ENCODE measurements at regions not wholly inside any gene's neighbourhood (a gene's known extent, or its start where the extent isn't known, plus 50 kb on each side); places are given as distances from the start of the nearest gene placed in this dataset.

GRCh38 chr5:103452089-103452488 is 110.5 kb downstream of the NUDT12 start:
- peaks cover 0 to 8% (median 0%) of the 10 kb centered on the region in 3 donors for H3K27me3 Mint-ChIP-seq (ENCODE audit: low read depth in 3 of 3)
- DNase-seq: no peak
- no peak overlapping the region for H3K4me3 Mint-ChIP-seq
- peaks cover 0 to 2% (median 0%) of the 10 kb centered on the region in 6 donors for H3K9me3 Mint-ChIP-seq
- no peaks in the 10 kb centered on the region for H3K36me3 Mint-ChIP-seq
- no peak overlapping the region for H3K27ac Mint-ChIP-seq
- H3K4me1 Mint-ChIP-seq: no peaks in the 10 kb centered on the region

DNA sequence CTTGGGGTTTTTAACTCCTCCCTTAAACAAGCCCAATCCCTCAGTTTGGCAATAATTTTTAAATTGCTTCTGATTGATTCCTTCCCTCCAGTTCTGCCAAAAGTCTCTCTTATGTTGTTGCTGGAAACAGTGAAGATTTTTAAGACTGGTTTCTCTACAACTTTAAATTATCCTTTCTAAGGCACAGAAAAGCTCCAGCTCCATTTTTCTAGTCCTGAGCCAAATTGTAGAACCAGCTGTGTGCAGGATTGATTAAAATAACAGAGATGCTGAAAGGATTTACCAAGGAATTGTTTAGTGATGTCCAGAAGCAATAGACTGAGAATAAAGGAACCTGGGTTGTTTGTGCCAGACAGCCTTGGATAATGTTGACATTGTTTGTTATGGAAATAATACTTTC is 111.3 kb downstream of the NUDT12 start:
- no peak for DNase-seq
- H3K27ac Mint-ChIP-seq: no peak overlapping the region
- H3K27me3 Mint-ChIP-seq (ENCODE audit: low read depth in 3 of 3): peaks cover 0 to 9% (median 0%) of the 10 kb centered on the region in 3 donors
- H3K9me3 Mint-ChIP-seq: no peaks in the 10 kb centered on the region
- no peaks in the 10 kb centered on the region for H3K36me3 Mint-ChIP-seq
- H3K4me1 Mint-ChIP-seq: no peaks in the 10 kb centered on the region
- no peak overlapping the region for H3K4me3 Mint-ChIP-seq

- Mint-ChIP-seq H3K4me1 (no peaks in the 10 kb centered on the region), H3K9me3 (no peaks in the 10 kb centered on the region)
Observed at GRCh38 chr5:103450333-103451061, 112.1 kb downstream of the NUDT12 start.

GRCh38 chr5:103446813-103447212 is 115.8 kb downstream of the NUDT12 start:
- H3K9me3 Mint-ChIP-seq: no peaks in the 10 kb centered on the region
- H3K4me3 Mint-ChIP-seq: no peak overlapping the region
- no peaks in the 10 kb centered on the region for H3K4me1 Mint-ChIP-seq
- H3K36me3 Mint-ChIP-seq: no peaks in the 10 kb centered on the region
- no peak for DNase-seq
- H3K27me3 Mint-ChIP-seq (ENCODE audit: low read depth in 3 of 3): peaks cover 0 to 3% (median 0%) of the 10 kb centered on the region in 3 donors
- H3K27ac Mint-ChIP-seq: no peak overlapping the region

More at GRCh38 chr5:103450333-103451061, 112.1 kb downstream of the NUDT12 start:
- Mint-ChIP-seq H3K36me3 (no peaks in the 10 kb centered on the region), H3K27ac (no peak overlapping the region), H3K4me3 (no peak overlapping the region), H3K27me3 (ENCODE audit: low read depth in 3 of 3) (peaks cover 0 to 9% (median 0%) of the 10 kb centered on the region in 3 donors)
- DNase-seq: no peak

GRCh38 chr5:103445426-103446035 is 117.1 kb downstream of the NUDT12 start:
- Mint-ChIP-seq H3K9me3 (peaks cover 0 to 3% (median under 1%) of the 10 kb centered on the region in 6 donors), H3K27me3 (ENCODE audit: low read depth in 3 of 3) (peaks cover 0 to 1% (median 0%) of the 10 kb centered on the region in 3 donors), H3K4me1 (no peaks in the 10 kb centered on the region), H3K36me3 (peaks cover 0 to 4% (median 0%) of the 10 kb centered on the region in 3 donors), H3K27ac (no peak overlapping the region), H3K4me3 (no peak overlapping the region)
- DNase-seq: no peak

- Mint-ChIP-seq H3K4me1 (no peaks in the 10 kb centered on the region), H3K27me3 (ENCODE audit: low read depth in 3 of 3) (peaks cover 0 to 2% (median 0%) of the 10 kb centered on the region in 3 donors), H3K27ac (no peak overlapping the region), H3K36me3 (peaks cover 0 to 4% (median 0%) of the 10 kb centered on the region in 3 donors), H3K9me3 (peaks cover 4 to 11% (median 8%) of the 10 kb centered on the region in 6 donors), H3K4me3 (no peak overlapping the region)
- no peak for DNase-seq
Observed at GRCh38 chr5:103444333-103445038, 118.1 kb downstream of the NUDT12 start.

DNA sequence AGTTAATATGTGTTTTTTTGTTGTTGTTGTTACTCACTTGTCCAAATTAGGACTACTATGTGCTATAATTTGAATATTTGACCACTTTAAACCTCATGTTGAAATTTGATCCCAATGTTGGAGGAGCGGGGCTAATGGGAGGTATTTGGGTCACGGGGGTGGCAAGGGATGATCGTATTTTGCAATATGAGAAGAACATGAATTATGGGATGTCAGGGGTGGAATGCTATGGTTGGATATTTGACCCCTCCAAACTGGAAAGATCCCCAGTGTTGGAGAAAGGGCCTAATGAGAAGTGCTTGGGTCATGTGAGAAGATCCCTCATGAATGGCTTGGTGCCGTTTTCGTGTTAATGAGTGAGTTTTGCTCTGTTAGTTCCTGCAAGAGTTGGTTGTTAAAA is 119.8 kb downstream of the NUDT12 start:
- H3K4me1 Mint-ChIP-seq: no peaks in the 10 kb centered on the region
- no peak overlapping the region for H3K4me3 Mint-ChIP-seq

DNA sequence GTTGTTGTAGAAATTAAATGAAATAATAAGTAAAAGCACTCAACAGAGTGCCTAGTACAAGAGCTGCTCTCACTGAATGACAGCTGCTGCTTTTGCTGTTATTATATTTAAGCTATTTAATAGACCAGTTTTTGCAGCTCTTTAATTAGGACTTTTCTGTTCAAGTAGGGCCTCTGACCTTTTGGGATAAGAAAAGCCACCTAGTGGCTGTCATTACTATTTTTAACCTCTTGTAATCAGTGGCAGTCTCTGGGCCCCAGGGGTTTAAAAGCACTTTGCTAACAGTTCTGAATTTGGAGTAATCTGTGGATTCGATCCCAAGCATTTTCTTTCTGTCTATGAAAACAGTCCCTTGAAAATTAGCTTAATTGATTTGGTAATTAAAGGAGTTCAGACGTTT is 121.1 kb downstream of the NUDT12 start:
- Mint-ChIP-seq H3K27ac (no peak overlapping the region), H3K36me3 (peaks cover 0 to 4% (median 0%) of the 10 kb centered on the region in 3 donors), H3K9me3 (peaks cover 4 to 22% (median 16%) of the 10 kb centered on the region in 6 donors), H3K27me3 (ENCODE audit: low read depth in 3 of 3) (peaks cover 0 to 4% (median 2%) of the 10 kb centered on the region in 3 donors), H3K4me3 (no peak overlapping the region), H3K4me1 (no peaks in the 10 kb centered on the region)
- no peak for DNase-seq

More for the DNA sequence above, 119.8 kb downstream of the NUDT12 start:
- Mint-ChIP-seq H3K9me3 (peaks cover 4 to 18% (median 15%) of the 10 kb centered on the region in 6 donors), H3K27ac (no peak overlapping the region), H3K27me3 (ENCODE audit: low read depth in 3 of 3) (peaks cover 0 to 2% (median 0%) of the 10 kb centered on the region in 3 donors), H3K36me3 (peaks cover 0 to 4% (median 0%) of the 10 kb centered on the region in 3 donors)
- DNase-seq: no peak

GRCh38 chr5:103439007-103439406 is 123.6 kb downstream of the NUDT12 start:
- Mint-ChIP-seq H3K27ac (no peak overlapping the region), H3K4me3 (no peak overlapping the region), H3K9me3 (peaks cover 4 to 22% (median 16%) of the 10 kb centered on the region in 6 donors), H3K27me3 (ENCODE audit: low read depth in 3 of 3) (peaks cover 0 to 4% (median 1%) of the 10 kb centered on the region in 3 donors), H3K4me1 (no peaks in the 10 kb centered on the region), H3K36me3 (peaks cover 0 to 4% (median 0%) of the 10 kb centered on the region in 3 donors)
- DNase-seq: no peak

DNA sequence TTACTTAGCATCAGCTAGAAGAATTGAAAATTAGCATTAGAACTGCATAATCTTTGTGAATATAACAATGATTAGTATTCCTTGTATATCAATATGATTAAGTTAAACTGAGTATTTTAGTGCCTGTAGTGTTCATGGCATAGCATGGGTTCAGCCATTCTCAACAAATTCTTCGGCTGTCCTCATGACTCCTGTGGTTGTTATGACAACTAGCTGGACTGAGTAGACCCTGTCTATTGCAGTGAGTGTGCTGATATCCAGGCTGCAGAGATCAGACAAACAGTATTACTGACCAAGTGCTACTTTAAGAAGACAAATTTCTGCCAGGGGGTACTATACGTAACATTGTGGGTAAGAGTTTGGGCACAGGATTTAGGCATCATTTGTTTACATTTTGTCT is 125.9 kb downstream of the NUDT12 start:
- Mint-ChIP-seq H3K4me1 (no peaks in the 10 kb centered on the region), H3K9me3 (peaks cover 4 to 22% (median 16%) of the 10 kb centered on the region in 6 donors), H3K27me3 (ENCODE audit: low read depth in 3 of 3) (peaks cover 0 to 4% (median 2%) of the 10 kb centered on the region in 3 donors), H3K4me3 (no peak overlapping the region), H3K36me3 (peaks cover 0 to 4% (median 0%) of the 10 kb centered on the region in 3 donors), H3K27ac (no peak overlapping the region)
- DNase-seq: no peak

DNA sequence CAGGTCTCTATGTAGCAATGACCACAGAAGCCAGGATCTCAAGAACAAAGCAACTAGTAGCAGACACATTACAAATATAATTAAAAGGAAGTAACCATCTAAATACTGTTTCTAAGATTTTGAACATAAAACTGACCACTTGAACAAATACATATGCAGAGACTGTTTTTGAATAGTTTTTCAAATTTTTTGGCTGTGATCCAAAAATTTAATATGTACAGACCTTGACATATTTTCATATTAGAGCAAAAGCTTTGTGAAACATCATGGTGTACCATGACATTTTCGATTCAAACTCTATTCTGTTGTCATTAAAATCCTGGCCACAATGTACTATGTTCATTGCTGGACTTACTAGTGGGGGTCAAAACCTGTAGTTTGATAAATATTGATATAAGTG is 126.5 kb downstream of the NUDT12 start:
- DNase-seq: no peak
- Mint-ChIP-seq H3K36me3 (peaks cover 0 to 4% (median 0%) of the 10 kb centered on the region in 3 donors), H3K4me3 (no peak overlapping the region), H3K9me3 (peaks cover 4 to 22% (median 16%) of the 10 kb centered on the region in 6 donors), H3K4me1 (no peaks in the 10 kb centered on the region), H3K27me3 (ENCODE audit: low read depth in 3 of 3) (peaks cover 0 to 4% (median 2%) of the 10 kb centered on the region in 3 donors), H3K27ac (no peak overlapping the region)

GRCh38 chr5:103435136-103435889 is 127.3 kb downstream of the NUDT12 start:
- Mint-ChIP-seq H3K9me3 (peaks cover 4 to 22% (median 13%) of the 10 kb centered on the region in 6 donors), H3K4me1 (no peaks in the 10 kb centered on the region), H3K27me3 (ENCODE audit: low read depth in 3 of 3) (peaks cover 0 to 4% (median 2%) of the 10 kb centered on the region in 3 donors), H3K36me3 (no peaks in the 10 kb centered on the region), H3K27ac (no peak overlapping the region), H3K4me3 (no peak overlapping the region)
- no peak for DNase-seq

GRCh38 chr5:103434057-103434456 is 128.5 kb downstream of the NUDT12 start:
- peaks cover 0 to 4% (median 1%) of the 10 kb centered on the region in 3 donors for H3K27me3 Mint-ChIP-seq (ENCODE audit: low read depth in 3 of 3)

More at GRCh38 chr5:103434057-103434456, 128.5 kb downstream of the NUDT12 start:
- H3K9me3 Mint-ChIP-seq: peaks cover 0 to 9% (median 3%) of the 10 kb centered on the region in 6 donors
- H3K4me1 Mint-ChIP-seq: no peaks in the 10 kb centered on the region
- DNase-seq: no peak
- no peaks in the 10 kb centered on the region for H3K36me3 Mint-ChIP-seq
- H3K4me3 Mint-ChIP-seq: no peak overlapping the region
- H3K27ac Mint-ChIP-seq: no peak overlapping the region

All from immature natural killer cell (primary cell).